NCI-H1436 treated with DMSO at 0.1 percent for 48 hours (cell line): ENCODE measurements at regions not wholly inside any gene's neighbourhood (a gene's known extent, or its start where the extent isn't known, plus 50 kb on each side); places are given as distances from the start of the nearest gene placed in this dataset.
"Not testable (repeated sequence)": the region's sequence is repeated elsewhere in the genome, so short reads cannot be mapped to it uniquely, and the experiment has no call there.

Experiments
- DNase-seq: peaks from one replicate; lab custom pipeline; 2025; lab: John Stamatoyannopoulos, UW

DNA sequence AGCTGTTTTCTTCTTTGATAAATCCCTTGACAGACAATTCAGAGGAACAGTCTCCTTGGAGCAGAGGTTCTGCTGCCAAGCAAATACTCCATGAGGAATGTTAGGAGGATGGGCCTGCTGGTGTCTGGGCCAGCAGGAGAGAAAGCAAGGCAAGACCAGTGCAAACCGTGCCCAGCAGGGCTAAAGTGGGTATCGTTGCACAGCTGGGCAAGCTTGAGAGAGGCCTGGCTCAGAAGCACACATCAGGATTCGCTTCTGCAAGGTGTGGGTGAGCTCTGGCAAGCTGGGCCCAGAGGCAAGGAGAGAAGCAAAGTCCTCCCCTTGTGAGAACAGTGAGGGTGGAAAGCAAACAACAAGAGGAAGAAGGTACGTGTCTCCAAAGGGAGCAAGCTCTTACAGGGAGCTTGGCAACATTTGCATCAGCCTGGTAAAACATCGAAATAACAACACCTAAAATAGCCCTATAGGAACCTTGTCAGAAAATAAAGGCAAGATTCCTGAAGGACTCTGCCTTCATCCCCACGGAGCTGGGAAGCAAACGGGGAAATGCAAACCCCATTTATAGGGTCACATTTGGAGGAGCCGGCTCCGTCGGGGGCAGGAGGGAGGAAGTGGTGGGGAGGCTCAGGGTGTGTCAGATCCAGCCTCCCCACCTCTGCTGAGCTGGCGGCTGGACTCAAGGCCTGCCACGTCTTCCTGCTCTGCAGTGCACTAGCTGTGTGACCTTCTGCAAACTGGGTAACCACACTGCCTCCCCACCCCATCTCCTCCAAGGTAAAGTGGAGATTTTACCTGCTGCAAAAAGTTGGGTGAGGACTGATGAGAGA is 62.3 kb upstream of the HIVEP3 start:
- DNase-seq: no peak

DNA sequence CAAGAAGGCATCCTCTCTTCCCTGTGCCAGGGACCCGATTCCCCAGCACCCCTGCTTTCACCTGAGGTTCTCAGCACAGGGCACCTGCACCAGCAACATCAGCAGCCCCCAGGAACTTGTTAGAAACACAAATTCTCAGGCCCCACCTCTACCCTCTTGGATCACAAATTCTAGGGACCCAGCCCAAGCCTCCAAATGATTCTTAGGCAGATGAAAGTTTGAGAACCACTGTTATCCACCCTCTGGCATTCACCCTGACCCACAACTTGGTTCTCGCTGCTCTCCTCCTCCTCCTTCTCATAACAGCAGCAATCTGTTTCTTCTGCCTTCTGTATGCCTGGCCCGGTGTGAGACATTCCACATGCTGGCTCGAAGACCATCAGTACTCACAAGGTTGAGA is 60.3 kb upstream of the HIVEP3 start:
- no peak for DNase-seq

DNA sequence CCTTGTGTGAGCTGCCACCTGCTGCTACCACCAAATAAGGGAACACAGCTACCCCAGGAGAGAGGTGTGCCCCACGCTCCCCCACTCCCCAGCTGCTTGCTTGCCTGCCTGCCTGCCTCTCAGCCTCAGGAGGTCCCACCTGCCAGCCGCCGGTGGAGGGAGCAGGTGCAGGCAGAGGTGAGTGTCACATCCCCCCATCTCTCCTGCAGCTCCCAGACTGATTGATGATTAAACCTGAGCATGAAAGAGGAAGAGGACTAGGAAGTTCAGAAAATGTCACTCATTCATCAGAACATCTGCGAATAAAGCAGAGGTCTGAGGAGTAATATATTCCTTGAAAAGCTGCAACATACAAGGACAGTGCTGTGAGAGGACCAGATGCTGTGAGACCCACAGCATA is 58.6 kb upstream of the HIVEP3 start:
- DNase-seq: no peak

DNA sequence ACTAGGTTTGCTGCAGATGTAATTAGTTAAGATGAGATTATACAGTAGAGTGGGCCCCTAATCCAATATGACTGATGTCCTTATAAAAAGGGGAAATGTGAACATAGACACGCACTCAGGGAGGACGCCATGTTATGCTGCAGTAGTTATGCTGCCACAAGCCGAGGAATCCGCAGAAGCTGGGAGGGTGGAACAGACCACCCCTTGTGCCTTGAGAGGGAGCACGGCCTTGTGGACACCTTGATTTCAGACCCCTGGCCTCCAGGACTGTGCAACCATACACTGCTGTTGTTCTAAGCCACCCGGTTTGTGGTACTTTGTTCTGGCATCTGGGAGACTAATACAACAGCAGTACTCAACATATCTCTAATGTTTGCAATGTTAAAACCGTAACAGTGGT is 57.9 kb upstream of the HIVEP3 start:
- DNase-seq: no peak

DNA sequence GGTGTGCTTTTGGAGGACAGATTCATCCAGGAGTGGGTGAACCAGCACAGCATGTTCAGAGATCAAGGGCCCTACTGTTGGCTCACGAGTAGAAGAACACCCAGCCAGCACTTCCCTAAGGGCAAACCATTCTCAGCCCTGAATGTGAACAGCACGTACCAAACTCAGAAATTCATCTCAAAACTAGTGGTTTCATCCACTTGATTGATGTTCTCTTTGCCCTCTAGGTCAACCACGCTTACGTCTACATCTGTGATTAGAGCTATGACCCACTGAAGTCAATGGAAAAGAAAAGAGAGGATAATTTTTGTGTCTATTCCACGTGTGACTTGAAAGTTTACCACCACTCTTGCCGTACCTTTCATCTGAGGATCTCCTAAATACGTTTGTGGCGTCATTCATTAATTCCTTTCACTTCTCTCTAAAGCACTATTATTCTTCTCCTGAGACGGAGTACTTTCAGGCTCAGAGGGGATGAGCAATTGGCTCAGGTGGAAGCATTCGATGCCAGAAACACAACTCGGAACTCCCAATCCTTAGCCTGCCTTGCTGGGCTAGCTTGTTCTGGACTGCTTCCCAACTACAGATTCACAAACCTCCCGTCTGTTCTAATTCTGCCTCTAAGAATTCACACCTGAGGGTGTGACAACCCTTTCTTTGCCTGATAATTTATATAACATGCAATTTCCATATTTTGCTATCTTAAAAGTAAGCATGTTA is 57.3 kb upstream of the HIVEP3 start:
- no peak for DNase-seq

DNA sequence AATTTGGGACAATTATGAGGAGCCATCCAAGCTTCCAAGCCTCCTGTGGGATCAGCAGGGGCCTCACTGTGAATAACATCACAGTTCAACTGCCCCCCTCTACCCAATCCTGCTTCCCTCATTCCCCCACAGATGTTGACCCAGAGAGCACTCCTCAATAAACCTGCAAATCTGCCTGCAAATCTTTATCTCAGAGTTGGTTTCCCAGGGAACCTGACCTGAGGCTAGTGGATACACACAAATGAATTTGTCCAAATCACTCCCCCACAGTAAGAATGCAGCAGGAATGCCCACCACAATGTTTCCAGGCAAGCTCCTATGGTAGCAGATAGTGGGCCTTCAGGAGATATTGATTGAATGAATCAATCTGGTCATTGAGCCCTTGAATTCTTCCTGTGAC is 56.4 kb upstream of the HIVEP3 start:
- no peak for DNase-seq

DNA sequence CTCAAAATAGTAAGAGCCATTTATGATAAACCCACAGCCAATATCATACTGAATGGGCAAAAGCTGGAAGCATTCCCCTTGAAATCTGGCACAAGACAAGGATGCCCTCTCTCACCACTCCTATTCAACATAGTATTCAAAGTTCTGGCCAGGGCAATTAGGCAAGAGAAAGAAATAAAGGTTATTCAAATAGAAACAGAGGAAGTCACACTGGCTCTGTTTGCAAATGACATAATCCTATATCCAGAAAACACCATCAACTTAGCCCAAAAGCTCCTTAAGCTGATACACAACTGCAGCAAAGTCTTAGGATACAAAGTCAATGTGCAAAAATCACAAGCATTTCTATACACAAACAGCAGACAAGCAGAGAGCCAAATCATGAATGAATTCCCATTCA is 49.8 kb upstream of the HIVEP3 start:
- not testable (repeated sequence) for DNase-seq
